ENCODE measurements at regions not wholly inside any gene's neighbourhood (a gene's known extent, or its start where the extent isn't known, plus 50 kb on each side); places are given as distances from the start of the nearest gene placed in this dataset.

DNA sequence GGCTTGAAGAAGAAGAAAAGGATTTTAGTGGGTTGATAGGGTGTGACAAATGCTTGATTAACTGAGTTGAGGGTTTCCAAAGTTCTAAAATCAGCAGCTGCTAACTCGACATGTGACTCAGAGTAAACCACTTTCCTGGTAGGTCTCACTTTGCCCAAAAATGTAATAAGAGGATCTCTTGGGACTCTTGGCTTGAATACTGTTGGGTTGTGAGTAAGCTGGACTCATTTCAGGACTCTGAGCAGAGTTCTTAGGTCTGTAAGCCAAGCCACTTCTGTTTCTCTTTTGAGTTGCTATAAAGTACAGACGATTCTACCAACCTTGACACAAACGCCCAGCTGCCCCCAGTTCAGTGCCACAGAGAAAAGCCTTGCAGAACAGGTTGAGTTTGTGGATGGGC is 241.1 kb downstream of the ZNF621 start:
- TF ChIP-seq, protein P1, sequence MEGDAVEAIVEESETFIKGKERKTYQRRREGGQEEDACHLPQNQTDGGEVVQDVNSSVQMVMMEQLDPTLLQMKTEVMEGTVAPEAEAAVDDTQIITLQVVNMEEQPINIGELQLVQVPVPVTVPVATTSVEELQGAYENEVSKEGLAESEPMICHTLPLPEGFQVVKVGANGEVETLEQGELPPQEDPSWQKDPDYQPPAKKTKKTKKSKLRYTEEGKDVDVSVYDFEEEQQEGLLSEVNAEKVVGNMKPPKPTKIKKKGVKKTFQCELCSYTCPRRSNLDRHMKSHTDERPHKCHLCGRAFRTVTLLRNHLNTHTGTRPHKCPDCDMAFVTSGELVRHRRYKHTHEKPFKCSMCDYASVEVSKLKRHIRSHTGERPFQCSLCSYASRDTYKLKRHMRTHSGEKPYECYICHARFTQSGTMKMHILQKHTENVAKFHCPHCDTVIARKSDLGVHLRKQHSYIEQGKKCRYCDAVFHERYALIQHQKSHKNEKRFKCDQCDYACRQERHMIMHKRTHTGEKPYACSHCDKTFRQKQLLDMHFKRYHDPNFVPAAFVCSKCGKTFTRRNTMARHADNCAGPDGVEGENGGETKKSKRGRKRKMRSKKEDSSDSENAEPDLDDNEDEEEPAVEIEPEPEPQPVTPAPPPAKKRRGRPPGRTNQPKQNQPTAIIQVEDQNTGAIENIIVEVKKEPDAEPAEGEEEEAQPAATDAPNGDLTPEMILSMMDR (conservative IDR thresholded peaks at IDR 0.05 in 1 of 2, IDR thresholded peaks at IDR 0.05 in 1 of 2; ENCODE audit: extremely low read depth in 1 of 2, insufficient read depth in 1 of 2, low read depth in 1 of 2, low read length in 2 of 2): no peak
- TF ChIP-seq EZH2 (IDR thresholded peaks at IDR 0.05; ENCODE audit: borderline replicate concordance, low read length): no peak
